ENCODE measurements at regions not wholly inside any gene's neighbourhood (a gene's known extent, or its start where the extent isn't known, plus 50 kb on each side); places are given as distances from the start of the nearest gene placed in this dataset.
A peak's percentile ranks its signal among the peaks of the same experiment; 100 is the strongest.

DNA sequence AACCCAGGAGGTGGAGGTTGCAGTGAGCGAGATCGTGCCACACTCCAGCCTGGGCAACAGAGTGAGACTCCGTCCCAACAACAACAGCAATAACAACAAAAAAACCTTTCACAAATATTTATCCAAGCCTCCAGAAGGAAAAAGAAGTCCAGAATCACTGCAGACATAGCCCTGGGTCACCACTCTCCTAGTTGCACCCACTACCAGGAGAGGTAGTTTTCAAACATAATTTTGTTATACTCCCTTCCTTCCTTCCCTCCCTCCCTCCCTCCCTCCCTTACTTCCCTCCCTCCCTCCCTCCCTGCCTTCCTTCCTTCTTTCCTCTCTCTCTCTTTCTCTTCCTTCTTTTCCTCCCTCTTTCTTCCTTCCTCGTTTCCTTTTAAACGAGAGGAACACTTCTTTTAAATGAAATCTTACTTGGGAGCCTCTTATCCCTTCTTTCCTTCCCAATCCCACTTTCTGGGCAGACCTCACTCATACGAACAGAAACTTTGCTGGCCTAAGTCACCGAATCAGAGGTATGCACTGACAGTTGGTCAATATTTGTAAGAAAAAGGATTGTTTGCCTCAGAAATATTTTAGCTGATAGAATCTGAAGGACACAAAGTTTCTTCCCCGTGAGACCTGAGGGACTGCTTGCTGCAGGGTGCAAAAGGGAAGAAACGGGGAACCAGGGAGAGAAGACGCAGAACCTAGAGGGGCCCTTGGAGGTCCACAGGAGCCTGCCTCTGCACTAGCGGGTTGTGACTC lies 88.1 kb upstream of the AGAP1 start:
- no peaks in the 10 kb centered on the region for H3K36me3 ChIP-seq (replicated peaks in 1 of 2; ENCODE audit: control insufficient read depth in 2 of 2, insufficient read depth in 2 of 2, low read length in 2 of 2)
- no peaks in the 10 kb centered on the region for H3K9me3 ChIP-seq (replicated peaks in 1 of 2; ENCODE audit: control insufficient read depth in 2 of 2, insufficient read depth in 1 of 2, low read depth in 1 of 2, low read length in 2 of 2)
- no peak overlapping the region for H2AFZ ChIP-seq (ENCODE audit: low read length)
- H2BK15ac ChIP-seq (ENCODE audit: low read length) = no peak overlapping the region
- H3K4me2 ChIP-seq (ENCODE audit: insufficient read depth, low read length, poor library complexity, severe bottlenecking) = no peak overlapping the region
- DNase-seq (ENCODE audit: low spot score) = no peak
- H3K4me3 ChIP-seq (ENCODE audit: low read length in 2 of 2) = no peak overlapping the region
- H2AK5ac ChIP-seq (ENCODE audit: low read depth, low read length) = no peak overlapping the region
- H3K27me3 ChIP-seq (ENCODE audit: control insufficient read depth in 3 of 3, insufficient read depth in 3 of 3, low read depth in 1 of 3, low read length in 3 of 3) = no peaks in the 10 kb centered on the region
- no peak overlapping the region for H2BK120ac ChIP-seq (ENCODE audit: low read depth, low read length)
- no peak overlapping the region for H2BK5ac ChIP-seq (ENCODE audit: low read length)
- no peak overlapping the region for H4K91ac ChIP-seq (ENCODE audit: low read depth, low read length, poor library complexity)
- H2BK12ac ChIP-seq (ENCODE audit: low read length) = no peak overlapping the region
- no peak overlapping the region for H3K9ac ChIP-seq (ENCODE audit: low read depth, low read length, poor library complexity)
- no peak overlapping the region for H3K14ac ChIP-seq (ENCODE audit: low read length)
- H3K4me1 ChIP-seq (ENCODE audit: control insufficient read depth in 2 of 2, insufficient read depth in 1 of 2, low read depth in 1 of 2, low read length in 2 of 2) = peaks cover 2 to 13% of the 10 kb centered on the region in 2 donors
- H3K27ac ChIP-seq (replicated peaks; ENCODE audit: low read length) = no peak overlapping the region
- no peak overlapping the region for H4K8ac ChIP-seq (ENCODE audit: low read depth, low read length)
- no peak overlapping the region for H3K23ac ChIP-seq (ENCODE audit: low read depth, low read length, poor library complexity)
- H3K79me1 ChIP-seq (ENCODE audit: low read depth, low read length) = no peaks in the 10 kb centered on the region
- no peak overlapping the region for H3K4ac ChIP-seq (ENCODE audit: low read length)
- no peak overlapping the region for H3K18ac ChIP-seq (ENCODE audit: low read length)
- WGBS, 2 donors (ENCODE audit: extremely low coverage in 2 of 2, insufficient read length in 2 of 2, insufficient replicate concordance in 1 of 2) = no CpG with 5 or more reads among the region's 11 CpGs

DNA sequence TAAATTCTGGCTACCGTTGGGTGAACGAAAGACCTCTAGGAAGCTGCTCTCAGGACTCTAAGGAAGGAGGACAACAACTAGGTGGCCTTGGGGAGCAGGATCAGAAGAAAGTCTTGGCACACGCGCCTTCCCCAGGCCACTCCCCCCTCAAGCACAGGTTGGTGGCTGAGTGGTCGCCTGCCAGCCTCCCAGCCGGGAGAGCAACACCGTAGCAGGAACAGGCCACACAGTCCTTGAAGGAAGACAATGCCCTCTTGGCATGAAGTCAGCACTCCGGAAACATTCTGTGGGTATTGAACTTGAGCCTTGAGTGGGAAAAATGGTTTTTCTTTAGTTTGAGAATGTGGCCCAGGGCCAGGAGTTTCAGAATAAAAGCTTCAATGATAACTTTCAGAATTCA lies 87.4 kb upstream of the AGAP1 start:
- H3K14ac ChIP-seq (ENCODE audit: low read length) = no peak overlapping the region
- H3K4ac ChIP-seq (ENCODE audit: low read length) = no peak overlapping the region
- WGBS, 2 donors (ENCODE audit: extremely low coverage in 2 of 2, insufficient read length in 2 of 2, insufficient replicate concordance in 1 of 2) = no CpG with 5 or more reads among the region's 8 CpGs
- no peak overlapping the region for H3K4me2 ChIP-seq (ENCODE audit: insufficient read depth, low read length, poor library complexity, severe bottlenecking)
- H2BK12ac ChIP-seq (ENCODE audit: low read length) = peak overlapping the region; percentile 53
- H2BK120ac ChIP-seq (ENCODE audit: low read depth, low read length) = no peak overlapping the region
- no peaks in the 10 kb centered on the region for H3K36me3 ChIP-seq (replicated peaks in 1 of 2; ENCODE audit: control insufficient read depth in 2 of 2, insufficient read depth in 2 of 2, low read length in 2 of 2)
- no peak overlapping the region for H4K8ac ChIP-seq (ENCODE audit: low read depth, low read length)
- H2AK5ac ChIP-seq (ENCODE audit: low read depth, low read length) = peak overlapping the region; percentile 25
- H3K9ac ChIP-seq (ENCODE audit: low read depth, low read length, poor library complexity) = peak overlapping the region; percentile 14
- no peak overlapping the region for H4K91ac ChIP-seq (ENCODE audit: low read depth, low read length, poor library complexity)
- peaks cover 2 to 13% of the 10 kb centered on the region in 2 donors for H3K4me1 ChIP-seq (ENCODE audit: control insufficient read depth in 2 of 2, insufficient read depth in 1 of 2, low read depth in 1 of 2, low read length in 2 of 2)
- H3K4me3 ChIP-seq (ENCODE audit: low read length in 2 of 2) = no peak overlapping the region
- H3K27me3 ChIP-seq (ENCODE audit: control insufficient read depth in 3 of 3, insufficient read depth in 3 of 3, low read depth in 1 of 3, low read length in 3 of 3) = no peaks in the 10 kb centered on the region
- no peak overlapping the region for H2BK15ac ChIP-seq (ENCODE audit: low read length)
- no peak overlapping the region for H2BK5ac ChIP-seq (ENCODE audit: low read length)
- H3K9me3 ChIP-seq (replicated peaks in 1 of 2; ENCODE audit: control insufficient read depth in 2 of 2, insufficient read depth in 1 of 2, low read depth in 1 of 2, low read length in 2 of 2) = no peaks in the 10 kb centered on the region
- no peak overlapping the region for H3K23ac ChIP-seq (ENCODE audit: low read depth, low read length, poor library complexity)
- no peaks in the 10 kb centered on the region for H3K79me1 ChIP-seq (ENCODE audit: low read depth, low read length)
- H3K18ac ChIP-seq (ENCODE audit: low read length) = peak overlapping the region; percentile 81
- no peak for DNase-seq (ENCODE audit: low spot score)
- no peak overlapping the region for H2AFZ ChIP-seq (ENCODE audit: low read length)
- H3K27ac ChIP-seq (replicated peaks; ENCODE audit: low read length) = no peak overlapping the region

DNA sequence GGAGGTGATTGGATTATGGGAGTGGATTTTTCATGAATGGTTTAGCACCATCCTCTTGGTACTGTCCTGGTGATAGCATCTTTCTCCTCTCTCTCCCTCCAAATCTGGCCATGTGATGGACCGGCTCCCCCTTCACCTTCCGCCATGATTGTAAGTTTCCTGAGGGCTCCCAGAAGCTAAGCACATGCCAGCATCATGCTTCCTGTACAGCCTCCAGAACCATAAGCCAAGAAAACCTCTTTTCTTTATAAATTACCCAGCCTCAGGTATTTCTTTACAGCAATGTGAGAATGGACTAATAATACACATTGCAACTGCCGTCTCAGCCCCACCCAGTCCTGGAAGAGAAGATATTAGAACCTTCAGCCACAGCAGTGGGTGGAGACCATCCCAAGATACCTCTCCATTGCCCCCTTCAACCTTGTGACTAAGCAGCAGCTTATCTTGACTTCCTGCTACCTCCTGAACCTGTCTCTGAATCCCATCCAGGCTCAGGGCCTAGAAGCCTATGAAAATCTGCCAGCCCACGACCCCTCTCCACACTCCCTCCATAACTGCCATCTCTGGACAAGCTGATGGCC lies 81.8 kb upstream of the AGAP1 start:
- Histone ChIP-seq H2AFZ (ENCODE audit: low read length) (no peak overlapping the region), H3K4ac (ENCODE audit: low read length) (no peak overlapping the region), H3K27ac (replicated peaks; ENCODE audit: low read length) (no peak overlapping the region), H4K91ac (ENCODE audit: low read depth, low read length, poor library complexity) (no peak overlapping the region), H2AK5ac (ENCODE audit: low read depth, low read length) (no peak overlapping the region), H3K4me1 (ENCODE audit: control insufficient read depth in 2 of 2, insufficient read depth in 1 of 2, low read depth in 1 of 2, low read length in 2 of 2) (peaks cover under 1 to 4% of the 10 kb centered on the region in 2 donors), H3K4me3 (ENCODE audit: low read length in 2 of 2) (no peak overlapping the region), H2BK12ac (ENCODE audit: low read length) (no peak overlapping the region), H3K23ac (ENCODE audit: low read depth, low read length, poor library complexity) (no peak overlapping the region), H3K36me3 (replicated peaks in 1 of 2; ENCODE audit: control insufficient read depth in 2 of 2, insufficient read depth in 2 of 2, low read length in 2 of 2) (no peaks in the 10 kb centered on the region), H3K4me2 (ENCODE audit: insufficient read depth, low read length, poor library complexity, severe bottlenecking) (no peak overlapping the region), H3K18ac (ENCODE audit: low read length) (no peak overlapping the region), H4K8ac (ENCODE audit: low read depth, low read length) (no peak overlapping the region), H2BK15ac (ENCODE audit: low read length) (no peak overlapping the region), H3K27me3 (ENCODE audit: control insufficient read depth in 3 of 3, insufficient read depth in 3 of 3, low read depth in 1 of 3, low read length in 3 of 3) (no peaks in the 10 kb centered on the region), H3K9ac (ENCODE audit: low read depth, low read length, poor library complexity) (no peak overlapping the region), H3K9me3 (replicated peaks in 1 of 2; ENCODE audit: control insufficient read depth in 2 of 2, insufficient read depth in 1 of 2, low read depth in 1 of 2, low read length in 2 of 2) (no peaks in the 10 kb centered on the region), H2BK5ac (ENCODE audit: low read length) (no peak overlapping the region), H3K79me1 (ENCODE audit: low read depth, low read length) (no peaks in the 10 kb centered on the region), H2BK120ac (ENCODE audit: low read depth, low read length) (no peak overlapping the region), H3K14ac (ENCODE audit: low read length) (no peak overlapping the region)
- no CpG with 5 or more reads among the region's 4 CpGs for WGBS, 2 donors (ENCODE audit: extremely low coverage in 2 of 2, insufficient read length in 2 of 2, insufficient replicate concordance in 1 of 2)
- no peak for DNase-seq (ENCODE audit: low spot score)

- no peak overlapping the region for H4K8ac ChIP-seq (ENCODE audit: low read depth, low read length)
- no peaks in the 10 kb centered on the region for H3K9me3 ChIP-seq (replicated peaks in 1 of 2; ENCODE audit: control insufficient read depth in 2 of 2, insufficient read depth in 1 of 2, low read depth in 1 of 2, low read length in 2 of 2)
- WGBS, 2 donors (ENCODE audit: extremely low coverage in 2 of 2, insufficient read length in 2 of 2, insufficient replicate concordance in 1 of 2) = no CpG with 5 or more reads among the region's 1 CpG
Observed at GRCh38 chr2:235413064-235413463, 80.8 kb upstream of the AGAP1 start.

More at GRCh38 chr2:235413064-235413463, 80.8 kb upstream of the AGAP1 start:
- Histone ChIP-seq H3K4me1 (ENCODE audit: control insufficient read depth in 2 of 2, insufficient read depth in 1 of 2, low read depth in 1 of 2, low read length in 2 of 2) (peaks cover 2 to 12% of the 10 kb centered on the region in 2 donors), H3K4me3 (ENCODE audit: low read length in 2 of 2) (no peak overlapping the region), H2BK15ac (ENCODE audit: low read length) (no peak overlapping the region), H3K36me3 (replicated peaks in 1 of 2; ENCODE audit: control insufficient read depth in 2 of 2, insufficient read depth in 2 of 2, low read length in 2 of 2) (no peaks in the 10 kb centered on the region), H2BK5ac (ENCODE audit: low read length) (no peak overlapping the region), H3K27me3 (ENCODE audit: control insufficient read depth in 3 of 3, insufficient read depth in 3 of 3, low read depth in 1 of 3, low read length in 3 of 3) (no peaks in the 10 kb centered on the region), H2BK120ac (ENCODE audit: low read depth, low read length) (no peak overlapping the region), H4K91ac (ENCODE audit: low read depth, low read length, poor library complexity) (no peak overlapping the region), H3K18ac (ENCODE audit: low read length) (no peak overlapping the region), H2AK5ac (ENCODE audit: low read depth, low read length) (no peak overlapping the region), H3K4ac (ENCODE audit: low read length) (no peak overlapping the region), H2AFZ (ENCODE audit: low read length) (no peak overlapping the region), H3K27ac (replicated peaks; ENCODE audit: low read length) (no peak overlapping the region), H2BK12ac (ENCODE audit: low read length) (no peak overlapping the region), H3K79me1 (ENCODE audit: low read depth, low read length) (no peaks in the 10 kb centered on the region), H3K23ac (ENCODE audit: low read depth, low read length, poor library complexity) (no peak overlapping the region), H3K4me2 (ENCODE audit: insufficient read depth, low read length, poor library complexity, severe bottlenecking) (no peak overlapping the region), H3K14ac (ENCODE audit: low read length) (no peak overlapping the region), H3K9ac (ENCODE audit: low read depth, low read length, poor library complexity) (no peak overlapping the region)
- no peak for DNase-seq (ENCODE audit: low spot score)

Data from neuronal stem cell (in vitro differentiated cells).